Liver (tissue), 8 donors: ENCODE measurements at regions not wholly inside any gene's neighbourhood (a gene's known extent, or its start where the extent isn't known, plus 50 kb on each side); places are given as distances from the start of the nearest gene placed in this dataset.

Experiments used
- DNase-seq: peaks from one replicate; pipeline ENCODE4 v3.0.0-alpha.2; 2017; ENCODE audit warnings: low spot score
- H3K27ac ChIP-seq, 2 donors: one replicate each; pipeline ENCODE4 v1.7.0; 2013; ENCODE audit warnings: inconsistent platforms in 2 of 2, low read length in 2 of 2, control low read depth in 1 of 2, low read depth in 1 of 2, mild to moderate bottlenecking in 1 of 2
- H3K27me3 ChIP-seq, 4 donors: one replicate each; pipeline versions ENCODE4 v1.6.1 to v1.7.0; 2013; ENCODE audit warnings: low read length in 3 of 4, inconsistent platforms in 1 of 4, mild to moderate bottlenecking in 1 of 4, moderate library complexity in 1 of 4; ENCODE audit not compliant: control insufficient read depth in 4 of 4, insufficient read depth in 4 of 4
- H3K36me3 ChIP-seq, 4 donors: one replicate each; pipeline versions ENCODE4 v1.6.1 to v1.7.0; 2013; ENCODE audit warnings: low read length in 3 of 4, mild to moderate bottlenecking in 3 of 4, low read depth in 1 of 4, moderate library complexity in 1 of 4; ENCODE audit not compliant: control insufficient read depth in 4 of 4, insufficient read depth in 3 of 4
- H3K4me1 ChIP-seq, 4 donors: one replicate each; pipeline versions ENCODE4 v1.6.1 to v1.7.0; 2013; ENCODE audit warnings: low read length in 3 of 4, mild to moderate bottlenecking in 3 of 4, moderate library complexity in 1 of 4; ENCODE audit not compliant: control insufficient read depth in 4 of 4, insufficient read depth in 4 of 4
- H3K4me3 ChIP-seq, 3 donors: one replicate each; pipeline versions ENCODE4 v1.6.1 to v1.7.0; 2013; ENCODE audit warnings: low read length in 3 of 3, control low read depth in 1 of 3, low read depth in 1 of 3, mild to moderate bottlenecking in 1 of 3
- H3K9ac ChIP-seq, 2 donors: one replicate each; pipeline ENCODE4 v1.7.0; 2013; ENCODE audit warnings: low read length in 2 of 2, mild to moderate bottlenecking in 2 of 2, moderate library complexity in 2 of 2, control low read depth in 1 of 2, low read depth in 1 of 2
- H3K9me3 ChIP-seq, 4 donors: one replicate each; pipeline versions ENCODE4 v1.6.1 to v1.7.0; 2013; ENCODE audit warnings: low read length in 3 of 4; ENCODE audit not compliant: control insufficient read depth in 4 of 4
- ATF3 ChIP-seq: IDR thresholded peaks from 2 replicates; pipeline ENCODE4 v1.6.1; 2016; ENCODE audit warnings: antibody characterized with exemption
- CTCF ChIP-seq: fragments of 150-350 bp; IDR thresholded peaks from 2 replicates; pipeline ENCODE4 v1.5.1; 2017; ENCODE audit warnings: improper control_type of control experiment, low read depth, low read length; ENCODE audit not compliant: missing input control
- EGR1 ChIP-seq, 2 donors: IDR thresholded peaks; 2 replicates each; pipeline ENCODE4 v1.6.1; 2016 to 2018; ENCODE audit warnings: antibody characterized with exemption in 2 of 2, low read depth in 2 of 2
- FOXA1 ChIP-seq: IDR thresholded peaks from 2 replicates; pipeline ENCODE4 v1.6.1; 2016; ENCODE audit warnings: antibody characterized with exemption
- FOXA2 ChIP-seq: IDR thresholded peaks from 2 replicates; pipeline ENCODE4 v1.6.1; 2016; ENCODE audit warnings: antibody characterized with exemption
- GABPA ChIP-seq, 2 donors: IDR thresholded peaks in 1 of 2; conservative IDR thresholded peaks in 1 of 2; 2 replicates each; pipeline ENCODE4 v1.6.1; 2016; ENCODE audit warnings: antibody characterized with exemption in 2 of 2, mild to moderate bottlenecking in 1 of 2, moderate library complexity in 1 of 2
- HNF4A ChIP-seq, 2 donors: conservative IDR thresholded peaks; 2 replicates each; pipeline ENCODE4 v1.6.1; 2016; ENCODE audit warnings: antibody characterized with exemption in 2 of 2, mild to moderate bottlenecking in 2 of 2
- HNF4G ChIP-seq: IDR thresholded peaks from 2 replicates; pipeline ENCODE4 v1.6.1; 2016; ENCODE audit warnings: antibody characterized with exemption
- JUND ChIP-seq, 2 donors: IDR thresholded peaks; 2 replicates each; pipeline ENCODE4 v1.6.1; 2016; ENCODE audit warnings: antibody characterized with exemption in 2 of 2
- NR2F2 ChIP-seq: IDR thresholded peaks from 2 replicates; pipeline ENCODE4 v1.6.1; 2016; ENCODE audit warnings: antibody characterized with exemption
- RAD21 ChIP-seq, 2 donors: IDR thresholded peaks; 2 replicates each; pipeline ENCODE4 v1.6.1; 2016; ENCODE audit warnings: antibody characterized with exemption in 2 of 2, mild to moderate bottlenecking in 2 of 2
- REST ChIP-seq: IDR thresholded peaks from 2 replicates; pipeline ENCODE4 v1.6.1; 2016; ENCODE audit warnings: antibody characterized with exemption, mild to moderate bottlenecking
- RXRA ChIP-seq, 2 donors: IDR thresholded peaks; 2 replicates each; pipeline ENCODE4 v1.6.1; 2017 to 2018; ENCODE audit warnings: antibody characterized with exemption in 2 of 2, mild to moderate bottlenecking in 1 of 2
- SP1 ChIP-seq: IDR thresholded peaks from 2 replicates; pipeline ENCODE4 v1.6.1; 2018; ENCODE audit warnings: antibody characterized with exemption, mild to moderate bottlenecking
- TAF1 ChIP-seq: conservative IDR thresholded peaks from 2 replicates; pipeline ENCODE4 v1.6.1; 2016; ENCODE audit warnings: antibody characterized with exemption, mild to moderate bottlenecking
- YY1 ChIP-seq: IDR thresholded peaks from 2 replicates; pipeline ENCODE4 v1.6.1; 2016; ENCODE audit warnings: antibody characterized with exemption, mild to moderate bottlenecking
- ZBTB33 ChIP-seq: IDR thresholded peaks from 2 replicates; pipeline ENCODE4 v1.6.1; 2016; ENCODE audit warnings: antibody characterized with exemption
- WGBS: extraction: QIAGEN DNeasy Blood & Tissue Kit; methylation state at CpG from one replicate; pipeline ENCODE4 v1.1.7; 2013; 5-methylcytosine and 5-hydroxymethylcytosine counted together
- TF ChIP-seq, protein P1 (sequence below): IDR thresholded peaks from 2 replicates; pipeline ENCODE4 v1.6.1; 2016; ENCODE audit warnings: antibody characterized with exemption
- donor health status: healthy.
- donor health status: healthy.
- donor health status: healthy.
- donor health status: healthy.
- donor health status: healthy.

- Histone ChIP-seq H3K9me3 (no peaks in the 10 kb centered on the region), H3K9ac (no peak overlapping the region), H3K36me3 (no peaks in the 10 kb centered on the region), H3K27ac (no peak overlapping the region), H3K4me1 (no peaks in the 10 kb centered on the region), H3K4me3 (no peak overlapping the region), H3K27me3 (no peaks in the 10 kb centered on the region)
- WGBS, result 80% methylated on average over 21 of the region's 21 CpGs
- DNase-seq, result no peak
- TF ChIP-seq CTCF (no peak), RAD21 (IDR thresholded peaks at IDR 0.05) (no peak), REST (no peak), FOXA2 (no peak), ZBTB33 (no peak), ATF3 (no peak), SP1 (no peak), NR2F2 (no peak), FOXA1 (no peak), TAF1 (no peak), HNF4G (no peak), JUND (IDR thresholded peaks at IDR 0.05) (no peak), GABPA (IDR thresholded peaks at IDR 0.05 in 1 of 2, conservative IDR thresholded peaks at IDR 0.05 in 1 of 2) (no peak), YY1 (no peak), HNF4A (conservative IDR thresholded peaks at IDR 0.05) (no peak), EGR1 (IDR thresholded peaks at IDR 0.05; ENCODE audit: low read depth in 2 of 2) (no peak), RXRA (IDR thresholded peaks at IDR 0.05) (no peak)
- TF ChIP-seq, protein P1, sequence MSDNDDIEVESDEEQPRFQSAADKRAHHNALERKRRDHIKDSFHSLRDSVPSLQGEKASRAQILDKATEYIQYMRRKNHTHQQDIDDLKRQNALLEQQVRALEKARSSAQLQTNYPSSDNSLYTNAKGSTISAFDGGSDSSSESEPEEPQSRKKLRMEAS, result no peak
These were observed 1445.1 kb upstream of the CDH9 start for GRCh38 chr5:28483327-28484025.
